ENCODE measurements at regions not wholly inside any gene's neighbourhood (a gene's known extent, or its start where the extent isn't known, plus 50 kb on each side); places are given as distances from the start of the nearest gene placed in this dataset.

- DNase-seq, result no peak
These were observed 333.2 kb upstream of the ZNF507 start for GRCh38 chr19:32012206-32012605.

DNA sequence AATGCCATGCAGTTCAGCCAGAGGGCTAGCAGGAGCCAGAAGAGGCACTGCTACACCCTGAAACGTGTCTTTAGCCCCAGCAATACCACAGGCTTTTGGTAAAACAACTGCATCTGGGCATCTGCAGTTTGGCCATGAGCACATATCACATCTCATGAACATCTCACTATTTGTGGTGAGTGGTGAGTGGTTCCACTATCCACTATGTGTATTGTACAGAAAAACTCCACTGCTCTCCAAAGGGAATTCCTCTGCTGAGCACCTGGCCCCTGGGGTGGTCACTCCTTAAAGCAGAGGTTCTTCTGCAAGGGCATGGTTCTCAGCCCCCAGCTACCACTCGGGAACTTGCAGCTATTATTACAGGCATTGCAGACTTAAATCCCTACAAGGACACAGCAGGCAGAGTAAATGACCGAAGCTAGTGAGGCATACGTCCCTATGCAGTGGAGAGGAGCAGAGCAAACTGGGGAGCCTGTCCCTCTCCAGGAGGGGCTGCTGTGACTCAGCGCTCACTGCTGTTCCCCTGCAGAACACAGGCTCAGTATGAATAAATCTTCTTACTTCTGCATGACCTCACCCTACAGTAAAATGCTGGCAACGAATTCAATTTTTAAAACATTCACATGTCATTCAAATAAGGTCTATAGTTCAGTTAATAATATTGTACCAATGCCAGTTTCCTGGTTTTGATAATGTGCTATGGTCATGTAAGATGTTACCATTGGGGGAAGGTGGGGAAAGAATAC is 332.4 kb upstream of the ZNF507 start:
- no peak for DNase-seq

DNA sequence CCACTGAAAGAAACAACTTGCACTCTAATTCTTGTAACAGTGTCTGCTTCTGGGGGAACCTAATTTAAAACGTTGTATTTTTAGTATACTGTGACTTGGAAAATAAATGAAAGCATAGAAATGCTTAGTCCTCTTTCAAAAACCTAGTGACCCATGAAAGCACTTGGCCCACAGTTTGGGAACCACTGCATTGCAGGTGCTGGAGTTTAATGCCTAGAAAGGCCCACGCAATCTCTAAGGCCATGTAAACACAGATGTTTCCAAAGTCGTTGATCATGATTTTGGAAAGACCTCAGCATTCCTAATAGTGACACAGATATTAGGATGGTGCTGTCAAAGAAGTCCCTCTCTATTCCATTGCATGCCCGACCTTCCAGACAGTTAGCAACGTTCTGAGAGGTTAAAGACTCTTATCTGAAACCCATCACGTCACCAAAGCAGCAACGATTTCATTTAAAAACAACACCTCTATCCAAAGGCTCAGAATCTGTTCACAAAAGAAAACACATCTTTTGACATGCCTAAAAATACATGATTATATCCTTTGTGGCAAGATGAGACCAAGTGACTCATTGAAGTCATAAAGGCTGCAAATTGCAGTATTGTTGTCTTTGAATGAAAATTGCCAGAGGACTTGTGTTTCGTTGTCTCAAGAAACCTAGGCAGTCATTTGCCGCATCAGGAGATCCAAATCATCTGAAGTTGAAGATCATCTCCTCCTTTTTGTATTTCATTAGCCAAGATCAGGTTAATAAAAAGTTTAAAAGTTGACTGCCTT is 328.0 kb upstream of the ZNF507 start:
- DNase-seq, result no peak

- no peak for DNase-seq
These were observed 327.4 kb upstream of the ZNF507 start for GRCh38 chr19:32018014-32018413.

DNA sequence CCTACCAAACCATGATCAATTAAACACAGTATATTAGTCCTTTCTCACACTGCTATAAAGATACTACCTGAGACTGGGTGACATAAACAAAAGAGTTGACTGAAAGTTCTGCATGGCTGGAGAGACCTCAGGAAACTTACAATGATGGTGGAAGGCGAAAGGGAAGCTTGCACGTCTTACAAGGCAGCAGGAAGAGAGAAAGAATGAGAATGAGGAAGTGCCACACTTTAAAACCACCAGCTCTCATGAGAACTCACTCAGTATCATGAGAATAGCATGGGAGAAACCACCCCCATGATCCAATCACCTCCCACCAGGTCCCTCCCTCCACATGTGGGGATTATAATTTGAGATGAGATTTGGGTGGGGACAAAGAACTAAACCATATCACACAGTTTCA is 324.9 kb upstream of the ZNF507 start:
- DNase-seq, result no peak

GRCh38 chr19:32022044-32022640 is 323.3 kb upstream of the ZNF507 start:
- no peak for DNase-seq

DNA sequence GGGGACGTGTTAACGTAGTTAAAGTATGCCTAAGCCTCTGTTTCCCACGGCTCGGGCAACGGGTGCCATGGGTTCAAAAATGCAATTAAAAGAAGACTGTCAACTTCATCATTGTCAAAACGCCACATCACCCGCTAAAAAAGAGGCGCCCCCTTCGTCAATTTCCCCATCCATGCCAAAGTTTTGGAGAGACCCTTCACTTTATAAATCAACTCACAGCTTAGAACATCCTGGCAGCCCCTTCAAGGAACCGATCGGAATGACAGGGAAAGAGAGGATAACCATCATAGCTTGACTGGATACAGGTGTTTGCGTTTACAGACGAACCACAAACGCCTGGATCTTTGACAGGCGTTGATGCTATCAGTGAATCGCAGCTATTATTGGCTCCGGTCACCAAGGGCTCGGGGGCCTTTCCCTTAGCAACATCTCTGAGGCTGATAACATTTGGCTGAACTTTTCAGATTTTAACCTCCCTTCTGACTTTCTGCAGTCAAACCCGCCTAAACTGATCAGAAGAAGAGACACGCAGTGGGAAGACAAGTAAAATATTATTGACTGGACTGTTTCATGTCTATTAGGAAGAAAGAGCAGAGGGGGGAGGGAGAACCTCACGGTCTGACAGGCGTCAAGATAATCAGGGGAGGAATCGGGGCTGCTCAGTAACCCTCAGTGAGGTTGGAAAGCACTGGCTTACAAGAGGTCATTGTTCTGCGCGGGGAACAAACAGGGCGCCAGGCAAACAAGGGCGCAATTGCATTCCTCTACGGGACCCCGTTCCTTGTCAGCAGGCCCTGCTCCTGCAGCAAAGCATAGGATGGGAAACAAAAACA is 322.5 kb upstream of the ZNF507 start:
- no peak for DNase-seq

GRCh38 chr19:32023564-32023832 is 321.9 kb upstream of the ZNF507 start:
- DNase-seq, result no peak

- DNase-seq, result no peak
These were observed 316.2 kb upstream of the ZNF507 start for GRCh38 chr19:32029235-32029634.

DNA sequence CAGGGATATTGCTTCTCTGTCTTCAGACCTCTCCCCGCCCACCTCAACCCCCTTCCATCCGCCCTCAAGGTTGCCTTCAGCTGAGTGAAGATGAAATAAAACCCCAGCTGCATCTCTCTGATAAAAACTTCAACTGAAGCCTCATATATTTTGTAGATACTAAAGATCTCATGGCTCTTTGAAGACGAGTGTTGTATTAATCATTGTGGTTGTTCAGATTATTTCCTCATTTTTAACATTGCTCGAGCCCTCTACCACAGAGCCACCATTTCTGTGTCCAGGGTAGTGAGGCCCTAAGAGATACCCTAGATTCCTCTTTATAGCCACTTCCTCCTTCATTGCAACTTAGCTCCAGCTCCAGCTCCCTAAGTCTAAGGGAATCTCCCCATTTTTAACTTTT is 312.8 kb upstream of the ZNF507 start:
- DNase-seq, result no peak

DNA sequence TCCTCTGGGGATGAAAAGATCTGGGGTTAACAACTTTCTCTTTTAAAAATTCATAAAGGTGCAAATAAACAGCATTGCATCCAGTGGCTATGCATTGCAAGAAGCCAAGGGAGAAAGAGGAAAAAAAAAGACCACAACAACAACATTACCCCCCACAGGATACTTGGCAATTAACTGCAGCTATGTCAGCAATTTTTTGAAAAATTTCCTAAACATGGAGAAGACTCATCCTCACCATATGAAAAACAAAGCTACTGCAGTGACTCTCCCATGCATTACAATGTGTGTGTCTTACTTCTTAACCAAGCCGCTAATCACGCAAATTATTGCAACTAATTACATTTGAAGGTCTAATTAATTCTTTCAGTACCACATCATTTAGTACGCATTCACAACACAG is 309.8 kb upstream of the ZNF507 start:
- DNase-seq, result no peak

GRCh38 chr19:32038021-32038920 is 307.1 kb upstream of the ZNF507 start:
- DNase-seq, result no peak

- no peak for DNase-seq
These were observed 306.4 kb upstream of the ZNF507 start for GRCh38 chr19:32038961-32039360.

- DNase-seq, result no peak
These were observed 306.0 kb upstream of the ZNF507 start for GRCh38 chr19:32039440-32039839.

GRCh38 chr19:32040236-32040635 is 305.2 kb upstream of the ZNF507 start:
- DNase-seq, result no peak

- no peak for DNase-seq
These were observed 303.6 kb upstream of the ZNF507 start for GRCh38 chr19:32041681-32042292.

- no peak for DNase-seq
These were observed 297.6 kb upstream of the ZNF507 start for GRCh38 chr19:32047788-32048187.

- DNase-seq, result no peak
These were observed 292.0 kb upstream of the ZNF507 start for GRCh38 chr19:32053376-32053775.

- no peak for DNase-seq
These were observed 291.5 kb upstream of the ZNF507 start for GRCh38 chr19:32053861-32054260.

DNA sequence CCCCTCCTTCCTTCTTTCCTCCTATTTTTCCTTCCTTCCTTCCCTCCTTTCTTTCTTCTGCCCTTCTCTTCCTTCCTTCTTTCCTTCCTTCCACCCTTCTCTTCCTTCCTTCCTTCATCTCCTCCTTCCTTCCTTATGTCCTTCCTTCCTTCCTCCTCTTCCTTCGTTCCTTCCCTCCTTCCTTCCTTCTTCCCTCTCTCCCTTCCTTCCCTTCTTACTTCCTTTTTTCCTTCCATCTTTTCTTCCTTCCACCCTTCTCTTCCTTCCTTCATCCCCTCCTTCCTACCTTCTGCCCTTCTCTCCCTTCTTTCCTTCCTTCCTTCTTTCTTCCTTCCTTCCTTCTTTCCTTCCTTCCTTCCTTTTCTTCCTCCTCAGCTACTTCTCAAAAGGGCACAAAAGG is 287.3 kb upstream of the ZNF507 start:
- no peak for DNase-seq

GRCh38 chr19:32061315-32061714 is 284.1 kb upstream of the ZNF507 start:
- no peak for DNase-seq

DNA sequence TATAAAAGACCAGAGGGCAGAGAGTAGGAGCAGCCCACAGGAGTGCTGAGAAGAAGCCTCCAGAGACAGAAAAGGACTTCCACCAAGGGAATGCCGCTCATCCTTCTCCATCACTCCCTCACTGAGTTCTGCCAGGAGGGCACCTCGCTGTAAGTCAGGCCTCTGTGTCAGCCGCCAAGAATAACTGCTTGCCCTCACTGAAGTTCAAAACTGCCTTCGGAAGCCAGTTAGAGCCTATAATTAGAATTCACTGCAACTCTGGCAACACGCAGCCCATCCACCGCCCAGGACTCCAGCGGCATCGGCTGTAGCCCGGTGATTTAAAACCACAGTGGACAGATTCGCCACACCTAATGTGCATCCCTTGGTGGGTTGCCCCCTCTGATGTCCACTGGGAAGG is 281.8 kb upstream of the ZNF507 start:
- DNase-seq, result no peak

Data from NCI-H2227 treated with DMSO at 0.1 percent for 48 hours (cell line).